IgD-negative memory B cell (primary cell): ENCODE measurements at regions not wholly inside any gene's neighbourhood (a gene's known extent, or its start where the extent isn't known, plus 50 kb on each side); places are given as distances from the start of the nearest gene placed in this dataset.
"Not testable (repeated sequence)": the region's sequence is repeated elsewhere in the genome, so short reads cannot be mapped to it uniquely, and the experiment has no call there.

Experiments used
- H3K27ac Mint-ChIP-seq, 3 donors: one replicate each; pipeline ENCODE4 v1.8.0; 2020 to 2022; ENCODE audit warnings: mild to moderate bottlenecking in 3 of 3, mixed read lengths in 3 of 3, moderate library complexity in 1 of 3
- H3K27me3 Mint-ChIP-seq: one replicate; pipeline ENCODE4 v1.8.0; 2021; ENCODE audit warnings: mixed read lengths
- H3K36me3 Mint-ChIP-seq: one replicate; pipeline ENCODE4 v1.8.0; 2020; ENCODE audit warnings: mild to moderate bottlenecking, mixed read lengths
- H3K4me1 Mint-ChIP-seq, 3 donors: one replicate each; pipeline ENCODE4 v1.8.0; 2020 to 2022; ENCODE audit warnings: mixed read lengths in 3 of 3, mild to moderate bottlenecking in 1 of 3
- H3K4me3 Mint-ChIP-seq, 4 donors: one replicate each; pipeline ENCODE4 v1.8.0; 2020 to 2022; ENCODE audit warnings: mild to moderate bottlenecking in 4 of 4, mixed read lengths in 4 of 4, moderate library complexity in 3 of 4
- H3K9me3 Mint-ChIP-seq, 3 donors: one replicate each; pipeline ENCODE4 v1.8.0; 2020 to 2021; ENCODE audit warnings: mixed read lengths in 3 of 3, mild to moderate bottlenecking in 1 of 3

DNA sequence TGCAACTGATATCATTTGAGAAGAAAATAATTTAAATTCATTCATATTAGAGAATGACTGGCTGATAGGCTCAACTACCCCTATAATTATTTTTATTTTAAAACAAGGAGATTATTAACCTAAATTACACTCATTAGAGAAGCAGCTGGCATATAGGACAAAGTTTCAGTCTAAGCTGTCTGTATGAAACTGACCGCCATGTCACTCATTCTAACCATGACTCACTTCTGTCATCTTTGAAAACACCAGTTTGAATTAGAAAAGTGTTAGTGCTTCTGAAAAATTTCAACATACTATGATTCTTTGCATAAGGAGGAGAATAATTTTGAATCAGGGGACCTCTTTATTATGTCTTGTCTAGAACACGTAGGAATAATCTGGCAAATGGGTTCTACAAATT, 1058.5 kb downstream of the ROBO2 start:
- H3K27ac Mint-ChIP-seq, result no peak overlapping the region
- H3K36me3 Mint-ChIP-seq, result no peaks in the 10 kb centered on the region
- H3K4me1 Mint-ChIP-seq, result no peaks in the 10 kb centered on the region

DNA sequence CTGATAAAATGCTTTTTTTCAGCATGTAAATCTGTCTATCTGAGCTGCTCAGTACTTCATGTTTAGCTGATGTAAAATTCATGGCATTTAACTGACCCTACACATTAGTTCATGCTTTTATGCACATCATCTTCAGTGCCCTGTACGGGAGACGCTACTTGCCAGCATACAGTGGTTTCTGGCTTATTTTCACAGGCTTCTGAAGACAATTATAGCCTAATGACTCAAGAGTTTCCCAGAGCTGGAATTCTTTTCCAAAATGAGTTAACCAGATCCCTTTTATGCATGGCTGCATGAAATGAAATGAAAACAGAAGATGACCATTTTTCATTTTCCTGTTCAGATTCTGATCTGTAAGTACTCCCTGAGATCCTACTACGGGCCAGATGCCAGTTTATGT, 1061.5 kb downstream of the ROBO2 start:
- Mint-ChIP-seq H3K9me3 (no peaks in the 10 kb centered on the region), H3K27ac (no peak overlapping the region), H3K4me3 (no peak overlapping the region), H3K4me1 (no peaks in the 10 kb centered on the region), H3K36me3 (no peaks in the 10 kb centered on the region), H3K27me3 (no peaks in the 10 kb centered on the region)

More for the DNA sequence above, 1058.5 kb downstream of the ROBO2 start:
- Mint-ChIP-seq H3K9me3 (peaks cover 2 to 8% (median 4%) of the 10 kb centered on the region in 3 donors), H3K27me3 (no peaks in the 10 kb centered on the region), H3K4me3 (no peak overlapping the region)

DNA sequence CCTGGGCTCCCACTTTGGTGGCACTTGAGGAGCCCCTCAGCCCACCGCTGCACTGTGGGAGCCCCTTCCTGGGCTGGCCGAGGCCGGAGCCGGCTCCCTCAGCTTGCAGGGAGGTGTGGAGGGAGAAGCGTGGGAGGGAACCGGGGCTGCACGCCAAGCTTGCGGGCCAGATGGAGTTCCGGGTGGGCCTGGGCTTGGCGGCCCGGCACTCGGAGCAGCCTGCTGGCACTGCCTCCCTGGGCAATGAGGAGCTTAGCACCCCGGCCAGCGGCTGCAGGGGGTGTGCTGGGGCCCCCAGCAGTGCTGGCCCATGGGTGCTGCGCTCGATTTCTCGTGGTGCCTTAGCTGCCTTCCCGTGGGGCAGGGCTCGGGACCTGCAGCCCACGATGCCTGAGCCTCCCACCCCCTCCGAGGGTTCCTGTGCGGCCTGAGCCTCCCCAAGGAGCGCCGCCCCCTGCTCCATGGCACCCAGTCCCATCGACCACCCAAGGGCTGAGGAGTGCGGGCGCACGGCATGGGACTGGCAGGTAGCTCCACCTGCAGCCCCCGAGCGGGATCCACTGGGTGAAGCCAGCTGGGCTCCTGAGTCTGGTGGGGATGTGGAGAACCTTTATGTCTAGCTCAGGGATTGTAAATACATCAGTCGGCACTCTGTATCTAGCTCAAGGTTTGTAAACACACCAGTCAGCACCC, 1068.5 kb downstream of the ROBO2 start:
- H3K27ac Mint-ChIP-seq, H3K4me1 Mint-ChIP-seq, H3K36me3 Mint-ChIP-seq, H3K27me3 Mint-ChIP-seq, H3K4me3 Mint-ChIP-seq, H3K9me3 Mint-ChIP-seq: not testable (repeated sequence)

DNA sequence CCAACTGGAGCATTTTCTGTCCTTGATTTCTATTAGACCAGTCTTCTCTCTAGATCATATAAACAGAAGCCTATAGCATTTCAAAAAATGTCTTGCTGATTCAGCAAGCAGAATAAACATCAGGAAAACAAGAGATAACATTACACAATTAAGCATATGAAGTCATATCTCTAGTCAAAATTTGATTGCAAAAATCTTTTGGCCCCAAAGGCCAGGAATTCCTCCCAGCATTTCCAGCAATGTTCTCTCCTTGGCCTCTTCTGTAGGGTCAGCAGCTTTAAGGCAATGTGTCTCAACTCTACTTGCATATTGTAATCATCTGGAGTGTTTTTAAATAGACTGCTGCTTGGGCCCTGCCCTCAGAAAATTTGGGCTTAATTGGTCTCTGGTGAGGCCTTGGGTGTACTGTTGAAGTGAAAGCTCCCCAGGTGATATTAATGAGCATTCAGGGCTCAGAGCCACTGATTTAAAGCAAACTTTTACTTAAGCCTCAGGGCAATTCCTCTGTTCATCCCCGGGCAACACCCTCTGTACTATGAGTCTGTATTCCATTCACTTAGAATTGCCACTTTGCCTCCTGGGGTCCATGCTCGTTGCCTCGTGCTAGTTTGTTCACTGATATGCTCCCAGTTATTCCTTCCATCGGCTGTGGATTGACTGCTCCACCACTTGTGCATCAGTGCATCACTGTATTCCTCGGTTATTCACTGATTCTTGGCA, 1072.6 kb downstream of the ROBO2 start:
- Mint-ChIP-seq H3K27me3 (no peaks in the 10 kb centered on the region), H3K9me3 (peaks cover 0 to 11% (median 2%) of the 10 kb centered on the region in 3 donors), H3K4me3 (no peak overlapping the region), H3K4me1 (no peaks in the 10 kb centered on the region), H3K27ac (no peak overlapping the region), H3K36me3 (no peaks in the 10 kb centered on the region)

DNA sequence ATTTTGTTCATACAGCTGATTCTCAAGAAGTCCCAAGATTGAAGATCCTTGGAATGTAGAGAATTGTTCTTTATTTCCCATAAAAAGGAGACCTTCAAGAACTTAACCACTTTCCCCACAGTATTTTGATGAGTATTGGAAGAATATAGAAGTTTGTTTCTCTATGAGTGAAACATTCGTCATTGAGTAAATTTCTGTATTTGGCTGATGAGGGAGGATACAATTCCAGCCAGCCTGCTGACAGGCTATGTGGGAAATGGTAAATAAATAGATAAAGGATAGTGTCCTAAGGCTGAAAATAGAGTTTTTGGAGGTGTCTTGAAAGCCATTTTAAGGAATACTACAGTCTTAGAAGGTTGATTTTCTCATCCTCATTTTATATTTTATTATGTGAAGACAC, 1076.1 kb downstream of the ROBO2 start:
- Mint-ChIP-seq H3K9me3 (peaks cover 0 to 11% (median 2%) of the 10 kb centered on the region in 3 donors), H3K27me3 (no peaks in the 10 kb centered on the region), H3K4me1 (no peaks in the 10 kb centered on the region), H3K27ac (no peak overlapping the region), H3K4me3 (no peak overlapping the region), H3K36me3 (no peaks in the 10 kb centered on the region)

DNA sequence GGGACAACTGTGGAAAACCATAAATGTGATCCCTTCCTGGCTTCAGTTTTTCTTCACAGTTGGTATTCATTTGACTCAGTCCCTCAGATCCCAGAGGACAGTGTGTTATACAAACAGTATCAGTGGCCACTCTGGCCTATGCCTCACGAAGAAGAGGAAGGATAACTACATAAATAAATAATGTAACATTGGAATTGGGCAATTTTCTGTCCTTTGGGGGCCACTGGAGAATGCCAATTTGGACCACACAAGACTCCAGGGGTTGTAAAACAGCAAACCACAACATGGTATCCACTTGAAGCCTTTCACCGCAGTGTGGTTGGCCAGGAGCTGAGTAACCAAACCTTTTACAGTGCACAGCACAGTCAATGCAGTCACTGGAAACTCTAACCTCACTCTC, 1077.0 kb downstream of the ROBO2 start:
- Mint-ChIP-seq H3K4me3 (no peak overlapping the region), H3K27ac (no peak overlapping the region), H3K4me1 (no peaks in the 10 kb centered on the region), H3K27me3 (no peaks in the 10 kb centered on the region), H3K36me3 (no peaks in the 10 kb centered on the region), H3K9me3 (peaks cover 0 to 11% (median 2%) of the 10 kb centered on the region in 3 donors)

DNA sequence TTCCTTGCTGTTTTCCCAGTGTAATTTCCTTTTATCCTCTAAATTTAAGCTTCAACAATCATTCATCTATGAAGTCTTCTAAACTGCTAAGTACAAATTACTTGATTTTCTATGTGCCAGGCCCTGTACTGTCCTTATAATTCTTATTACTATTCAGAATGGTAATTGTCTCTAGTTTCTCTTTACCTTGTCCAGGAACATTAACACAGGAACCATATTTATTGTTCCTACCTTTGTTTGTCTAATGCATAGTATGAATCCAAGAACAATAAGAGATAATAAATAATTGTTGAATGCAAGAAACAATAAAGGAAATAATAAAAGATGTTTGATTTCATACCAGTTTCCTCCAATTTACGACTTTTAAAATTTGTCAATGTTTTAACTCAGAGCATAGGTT, 1083.2 kb downstream of the ROBO2 start:
- H3K27ac Mint-ChIP-seq, result no peak overlapping the region
- H3K4me3 Mint-ChIP-seq, result no peak overlapping the region
- H3K36me3 Mint-ChIP-seq, result no peaks in the 10 kb centered on the region
- no peaks in the 10 kb centered on the region for H3K27me3 Mint-ChIP-seq
- H3K4me1 Mint-ChIP-seq, result no peaks in the 10 kb centered on the region
- peaks cover 2 to 20% (median 3%) of the 10 kb centered on the region in 3 donors for H3K9me3 Mint-ChIP-seq

DNA sequence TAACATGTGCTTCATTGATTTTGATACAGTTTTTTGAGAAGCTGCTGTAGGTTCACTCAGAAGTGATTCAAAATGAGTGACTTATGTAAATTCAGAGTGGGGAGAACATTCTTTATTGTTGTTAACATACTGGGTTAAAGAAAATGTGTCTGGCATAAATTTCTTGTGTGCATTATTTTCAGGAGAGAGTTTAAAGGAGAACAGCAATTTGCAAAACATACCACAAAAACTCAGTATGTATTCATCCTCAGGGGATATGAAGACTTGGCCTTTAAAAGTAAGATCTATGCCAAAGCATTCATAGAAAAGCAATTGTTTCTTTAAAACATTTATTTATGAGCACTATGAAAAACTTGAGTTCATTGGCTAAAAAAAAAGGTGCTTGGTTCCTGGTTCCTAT, 1089.8 kb downstream of the ROBO2 start:
- Mint-ChIP-seq H3K4me3 (peak overlapping the region in 1 of 4 donors; percentile 5), H3K36me3 (no peaks in the 10 kb centered on the region), H3K27ac (no peak overlapping the region), H3K27me3 (no peaks in the 10 kb centered on the region), H3K9me3 (peaks cover 3 to 19% (median 4%) of the 10 kb centered on the region in 3 donors), H3K4me1 (peaks cover 0 to 2% (median 0%) of the 10 kb centered on the region in 3 donors)

DNA sequence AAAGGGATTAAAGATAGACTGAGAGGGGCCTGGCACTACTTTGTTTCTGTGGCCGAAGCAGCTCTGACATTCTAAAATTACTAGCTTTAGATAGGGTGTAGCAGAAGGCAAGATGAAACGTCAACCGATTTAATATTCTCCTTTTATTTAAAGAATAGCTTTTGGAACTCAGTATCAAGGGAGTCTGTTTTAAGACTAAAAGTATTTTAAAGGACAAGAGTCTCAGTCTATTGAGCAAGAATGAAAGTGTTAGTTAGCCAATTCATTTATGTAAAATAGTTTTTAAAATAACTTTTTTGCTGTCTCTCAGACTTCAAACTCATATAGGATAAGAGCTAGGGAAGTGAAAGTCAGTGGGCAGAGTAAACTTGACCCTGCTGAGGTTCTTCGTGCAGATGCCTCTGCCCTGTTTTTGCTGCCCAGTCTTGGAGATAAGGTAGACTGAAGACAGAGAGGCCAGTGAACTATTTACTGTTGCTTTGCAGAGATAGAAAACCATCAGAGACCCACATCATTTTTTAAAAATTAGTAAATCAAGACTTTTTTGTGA, 1090.9 kb downstream of the ROBO2 start:
- Mint-ChIP-seq H3K9me3 (peaks cover 1 to 12% (median 3%) of the 10 kb centered on the region in 3 donors), H3K36me3 (no peaks in the 10 kb centered on the region), H3K4me1 (peaks cover 0 to 2% (median 0%) of the 10 kb centered on the region in 3 donors), H3K27ac (no peak overlapping the region), H3K4me3 (no peak overlapping the region), H3K27me3 (no peaks in the 10 kb centered on the region)

DNA sequence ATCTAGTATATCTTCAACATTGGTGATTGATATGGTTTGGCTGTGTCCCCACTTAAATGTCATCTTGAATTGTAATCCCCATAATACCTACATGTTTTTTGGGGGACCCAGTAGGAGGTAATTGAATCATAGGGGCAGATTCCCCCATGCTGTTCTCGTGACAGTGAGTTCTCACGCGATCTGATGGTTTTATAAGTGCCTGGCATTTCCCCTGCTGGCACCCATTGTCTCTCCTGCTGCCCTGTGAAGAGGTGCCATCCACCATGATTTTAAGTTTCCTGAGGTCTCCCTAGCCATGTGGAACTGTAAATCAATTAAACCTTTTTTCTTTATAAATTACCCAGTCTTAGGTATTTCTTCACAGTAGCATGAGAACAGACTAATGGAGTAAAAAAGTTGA, 1094.6 kb downstream of the ROBO2 start:
- no peak overlapping the region for H3K4me3 Mint-ChIP-seq
- H3K36me3 Mint-ChIP-seq, result peaks cover 2% of the 10 kb centered on the region
- H3K27ac Mint-ChIP-seq, result no peak overlapping the region
- peaks cover 0 to 2% (median 0%) of the 10 kb centered on the region in 3 donors for H3K4me1 Mint-ChIP-seq
- H3K9me3 Mint-ChIP-seq, result peaks cover 0 to 4% (median 3%) of the 10 kb centered on the region in 3 donors
- H3K27me3 Mint-ChIP-seq, result no peaks in the 10 kb centered on the region

DNA sequence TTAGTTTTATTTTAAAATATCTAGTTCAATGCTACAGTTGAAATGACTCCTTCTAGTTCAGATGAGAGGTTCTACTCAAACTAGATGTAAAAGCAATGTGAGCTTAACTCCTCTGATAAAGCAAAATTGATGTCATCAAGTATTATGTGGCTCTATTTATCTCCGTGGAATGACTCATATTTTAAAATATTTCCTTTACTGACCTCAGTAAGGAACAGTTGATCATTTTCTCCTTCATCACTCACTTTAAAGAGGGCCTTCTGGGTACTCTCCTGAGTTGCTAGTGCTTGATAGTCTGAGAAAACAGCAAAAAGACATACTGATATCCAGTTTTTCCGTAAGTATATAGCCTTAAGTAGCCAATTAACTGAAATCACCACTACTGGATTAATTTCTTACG, 1099.3 kb downstream of the ROBO2 start:
- H3K36me3 Mint-ChIP-seq, result peaks cover 2% of the 10 kb centered on the region
- no peaks in the 10 kb centered on the region for H3K27me3 Mint-ChIP-seq
- H3K4me3 Mint-ChIP-seq, result no peak overlapping the region
- H3K9me3 Mint-ChIP-seq, result peaks cover 0 to 8% (median 5%) of the 10 kb centered on the region in 3 donors
- H3K4me1 Mint-ChIP-seq, result no peaks in the 10 kb centered on the region
- H3K27ac Mint-ChIP-seq, result no peak overlapping the region

DNA sequence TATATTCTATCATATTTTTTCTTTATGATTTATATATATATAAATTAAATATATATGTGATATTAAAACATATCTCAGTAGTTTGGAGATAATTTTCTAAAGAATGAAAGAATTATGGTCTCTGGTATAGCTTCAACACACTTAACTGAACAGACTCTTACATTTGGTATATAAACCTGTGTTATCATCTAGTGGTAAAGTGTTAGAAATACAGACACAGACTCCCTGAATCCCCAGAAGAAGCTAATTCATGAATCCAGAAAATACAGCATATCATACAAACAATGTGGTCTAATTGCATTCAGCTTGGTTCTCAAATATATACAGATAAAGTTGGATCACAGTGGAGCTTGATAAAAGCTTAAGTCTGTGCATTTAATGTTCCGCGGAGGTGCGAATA, 1100.4 kb downstream of the ROBO2 start:
- peaks cover 2% of the 10 kb centered on the region for H3K36me3 Mint-ChIP-seq
- H3K27me3 Mint-ChIP-seq, result no peaks in the 10 kb centered on the region
- peaks cover 0 to 10% (median 5%) of the 10 kb centered on the region in 3 donors for H3K9me3 Mint-ChIP-seq
- H3K27ac Mint-ChIP-seq, result no peak overlapping the region
- no peak overlapping the region for H3K4me3 Mint-ChIP-seq
- no peaks in the 10 kb centered on the region for H3K4me1 Mint-ChIP-seq

DNA sequence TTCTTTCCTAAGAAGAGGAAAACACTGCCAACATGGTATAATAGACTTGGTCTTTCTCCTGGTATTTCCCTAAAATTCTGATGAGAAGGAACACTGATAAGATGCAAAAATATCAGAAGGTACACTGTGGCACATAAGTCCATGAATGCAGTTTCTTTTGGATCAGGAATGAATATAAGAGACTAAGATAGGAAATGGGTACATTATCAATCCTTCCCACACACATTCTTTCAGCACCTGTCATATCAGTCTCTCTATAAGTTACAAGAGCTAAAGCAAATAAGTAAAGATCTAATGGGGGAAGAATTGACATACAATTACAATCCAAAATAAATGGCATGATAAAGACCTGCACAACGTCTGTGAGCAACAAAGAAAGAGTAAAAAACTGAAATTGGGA, 1101.0 kb downstream of the ROBO2 start:
- Mint-ChIP-seq H3K27ac (no peak overlapping the region), H3K36me3 (peaks cover 2% of the 10 kb centered on the region), H3K27me3 (no peaks in the 10 kb centered on the region), H3K4me3 (no peak overlapping the region), H3K4me1 (no peaks in the 10 kb centered on the region), H3K9me3 (peaks cover 0 to 13% (median 5%) of the 10 kb centered on the region in 3 donors)

DNA sequence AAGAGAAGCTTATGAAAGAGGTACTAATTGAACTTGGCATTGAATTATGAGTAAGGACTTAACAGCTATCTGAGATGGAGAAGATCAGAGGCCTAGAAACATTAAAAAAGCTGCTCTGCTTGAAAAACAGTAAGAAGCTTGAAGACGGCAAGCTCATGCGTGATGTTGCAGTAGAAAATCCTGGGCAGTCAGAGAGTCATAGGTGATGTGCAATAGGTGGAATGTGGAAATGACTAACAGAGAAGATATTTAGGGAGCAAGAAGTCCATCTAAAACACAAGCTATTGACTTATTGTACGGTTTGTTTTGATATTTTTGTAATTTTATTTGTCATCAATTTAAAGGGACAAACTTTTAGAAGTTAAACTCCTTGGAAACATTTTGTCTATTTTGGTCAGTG, 1101.4 kb downstream of the ROBO2 start:
- Mint-ChIP-seq H3K27ac (no peak overlapping the region), H3K36me3 (peaks cover 2% of the 10 kb centered on the region), H3K27me3 (no peaks in the 10 kb centered on the region), H3K4me3 (no peak overlapping the region), H3K4me1 (no peaks in the 10 kb centered on the region), H3K9me3 (peaks cover 0 to 15% (median 5%) of the 10 kb centered on the region in 3 donors)

DNA sequence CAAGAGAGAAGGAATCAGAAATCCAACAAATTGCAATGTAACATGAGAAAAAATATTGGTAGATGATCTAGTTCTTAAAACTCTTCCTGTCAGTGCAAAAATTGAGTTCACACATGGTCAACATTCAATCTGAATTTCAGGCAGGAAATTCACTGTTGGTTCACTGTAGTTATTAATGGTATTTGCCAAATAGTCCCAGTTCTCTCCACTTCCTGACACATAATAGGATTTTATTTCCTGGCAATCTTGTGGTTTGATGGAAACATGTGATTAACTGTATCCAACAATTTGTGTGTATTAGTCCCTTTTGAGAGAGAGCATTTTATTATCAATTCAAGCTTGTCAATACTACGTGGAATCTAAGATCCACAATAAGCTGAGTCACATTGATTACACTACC, 1103.1 kb downstream of the ROBO2 start:
- H3K27me3 Mint-ChIP-seq, result no peaks in the 10 kb centered on the region
- H3K27ac Mint-ChIP-seq, result no peak overlapping the region
- H3K4me1 Mint-ChIP-seq, result no peaks in the 10 kb centered on the region
- peaks cover 2% of the 10 kb centered on the region for H3K36me3 Mint-ChIP-seq
- peaks cover 4 to 11% (median 9%) of the 10 kb centered on the region in 3 donors for H3K9me3 Mint-ChIP-seq
- no peak overlapping the region for H3K4me3 Mint-ChIP-seq
